Fibroblast of peridontal ligament (primary cell): ENCODE measurements at regions not wholly inside any gene's neighbourhood (a gene's known extent, or its start where the extent isn't known, plus 50 kb on each side); places are given as distances from the start of the nearest gene placed in this dataset.
"Not testable (repeated sequence)": the region's sequence is repeated elsewhere in the genome, so short reads cannot be mapped to it uniquely, and the experiment has no call there.

Experiments used
- DNase-seq: peaks from one replicate; pipeline ENCODE4 v3.0.0-alpha.2; 2010; ENCODE audit errors: extremely low read depth

GRCh38 chr12:46627686-46628085 is 198.1 kb downstream of the SLC38A4 start:
- peak; percentile 35 for DNase-seq

- DNase-seq = not testable (repeated sequence)
These were observed 206.3 kb downstream of the SLC38A4 start for GRCh38 chr12:46619474-46619873.

GRCh38 chr12:46617737-46618136 is 208.1 kb downstream of the SLC38A4 start:
- not testable (repeated sequence) for DNase-seq

- peak; percentile 81 for DNase-seq
These were observed 208.6 kb downstream of the SLC38A4 start for GRCh38 chr12:46617167-46617566.

- no peak for DNase-seq
These were observed 215.0 kb downstream of the SLC38A4 start for GRCh38 chr12:46610754-46611153.

- DNase-seq = no peak
These were observed 216.1 kb downstream of the SLC38A4 start for GRCh38 chr12:46609674-46610073.

GRCh38 chr12:46609273-46609623 is 216.5 kb downstream of the SLC38A4 start:
- no peak for DNase-seq

GRCh38 chr12:46608431-46609272 is 217.1 kb downstream of the SLC38A4 start:
- DNase-seq = peak; percentile 92

- DNase-seq = no peak
These were observed 221.1 kb downstream of the SLC38A4 start for GRCh38 chr12:46604684-46605083.

GRCh38 chr12:46603776-46604456 is 221.9 kb downstream of the SLC38A4 start:
- DNase-seq = no peak

- DNase-seq = no peak
These were observed 223.3 kb downstream of the SLC38A4 start for GRCh38 chr12:46602474-46602873.

- DNase-seq = no peak
These were observed 218.6 kb upstream of the SLC38A2 start for GRCh38 chr12:46590991-46591703.

- peak; percentile 73 for DNase-seq
These were observed 213.5 kb upstream of the SLC38A2 start for GRCh38 chr12:46585854-46586621.

GRCh38 chr12:46584098-46584497 is 211.5 kb upstream of the SLC38A2 start:
- DNase-seq = not testable (repeated sequence)

GRCh38 chr12:46581990-46582389 is 209.4 kb upstream of the SLC38A2 start:
- DNase-seq = not testable (repeated sequence)

GRCh38 chr12:46580445-46580844 is 207.9 kb upstream of the SLC38A2 start:
- no peak for DNase-seq

GRCh38 chr12:46579474-46579873 is 206.9 kb upstream of the SLC38A2 start:
- no peak for DNase-seq

GRCh38 chr12:46578190-46578982 is 205.8 kb upstream of the SLC38A2 start:
- no peak for DNase-seq

GRCh38 chr12:46577063-46577776 is 204.6 kb upstream of the SLC38A2 start:
- no peak for DNase-seq

- DNase-seq = no peak
These were observed 202.3 kb upstream of the SLC38A2 start for GRCh38 chr12:46574847-46575246.
